ENCODE measurements at regions not wholly inside any gene's neighbourhood (a gene's known extent, or its start where the extent isn't known, plus 50 kb on each side); places are given as distances from the start of the nearest gene placed in this dataset.

DNA sequence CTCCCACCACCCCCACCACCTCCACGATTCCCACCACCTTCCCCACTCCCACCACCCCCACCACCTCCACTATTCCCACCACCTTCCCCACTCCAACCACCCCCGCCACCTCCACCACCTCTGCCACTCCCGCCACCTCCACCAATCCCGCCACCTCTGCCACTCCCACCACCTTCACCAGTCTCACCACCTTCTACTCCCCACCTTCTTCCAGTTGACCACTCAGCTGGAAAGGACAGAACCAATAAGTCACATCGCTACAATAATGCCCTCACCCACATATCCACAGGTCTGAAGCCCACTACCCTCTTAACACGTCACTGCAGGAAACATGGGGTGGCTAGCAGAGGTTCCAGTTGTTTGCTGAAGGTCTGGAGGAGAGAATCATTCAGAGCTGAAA lies 93.5 kb upstream of the PAX2 start:
- TF ChIP-seq, protein P1, sequence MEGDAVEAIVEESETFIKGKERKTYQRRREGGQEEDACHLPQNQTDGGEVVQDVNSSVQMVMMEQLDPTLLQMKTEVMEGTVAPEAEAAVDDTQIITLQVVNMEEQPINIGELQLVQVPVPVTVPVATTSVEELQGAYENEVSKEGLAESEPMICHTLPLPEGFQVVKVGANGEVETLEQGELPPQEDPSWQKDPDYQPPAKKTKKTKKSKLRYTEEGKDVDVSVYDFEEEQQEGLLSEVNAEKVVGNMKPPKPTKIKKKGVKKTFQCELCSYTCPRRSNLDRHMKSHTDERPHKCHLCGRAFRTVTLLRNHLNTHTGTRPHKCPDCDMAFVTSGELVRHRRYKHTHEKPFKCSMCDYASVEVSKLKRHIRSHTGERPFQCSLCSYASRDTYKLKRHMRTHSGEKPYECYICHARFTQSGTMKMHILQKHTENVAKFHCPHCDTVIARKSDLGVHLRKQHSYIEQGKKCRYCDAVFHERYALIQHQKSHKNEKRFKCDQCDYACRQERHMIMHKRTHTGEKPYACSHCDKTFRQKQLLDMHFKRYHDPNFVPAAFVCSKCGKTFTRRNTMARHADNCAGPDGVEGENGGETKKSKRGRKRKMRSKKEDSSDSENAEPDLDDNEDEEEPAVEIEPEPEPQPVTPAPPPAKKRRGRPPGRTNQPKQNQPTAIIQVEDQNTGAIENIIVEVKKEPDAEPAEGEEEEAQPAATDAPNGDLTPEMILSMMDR (IDR thresholded peaks at IDR 0.05), result no peak
- TF ChIP-seq POLR2A (IDR thresholded peaks at IDR 0.05), result no peak
- no peak overlapping the region for H3K27ac ChIP-seq
- DNase-seq, result no peak
- peaks cover 0 to 18% of the 10 kb centered on the region in 2 donors for H3K4me1 ChIP-seq
- peaks cover 15 to 29% of the 10 kb centered on the region in 2 donors for H3K27me3 ChIP-seq
- no peaks in the 10 kb centered on the region for H3K9me3 ChIP-seq
- no peak overlapping the region for H3K4me3 ChIP-seq
- no peaks in the 10 kb centered on the region for H3K36me3 ChIP-seq
- intact Hi-C loops (cut with DNase I; ENCODE audit: low total_unique reads), result no loop called here

DNA sequence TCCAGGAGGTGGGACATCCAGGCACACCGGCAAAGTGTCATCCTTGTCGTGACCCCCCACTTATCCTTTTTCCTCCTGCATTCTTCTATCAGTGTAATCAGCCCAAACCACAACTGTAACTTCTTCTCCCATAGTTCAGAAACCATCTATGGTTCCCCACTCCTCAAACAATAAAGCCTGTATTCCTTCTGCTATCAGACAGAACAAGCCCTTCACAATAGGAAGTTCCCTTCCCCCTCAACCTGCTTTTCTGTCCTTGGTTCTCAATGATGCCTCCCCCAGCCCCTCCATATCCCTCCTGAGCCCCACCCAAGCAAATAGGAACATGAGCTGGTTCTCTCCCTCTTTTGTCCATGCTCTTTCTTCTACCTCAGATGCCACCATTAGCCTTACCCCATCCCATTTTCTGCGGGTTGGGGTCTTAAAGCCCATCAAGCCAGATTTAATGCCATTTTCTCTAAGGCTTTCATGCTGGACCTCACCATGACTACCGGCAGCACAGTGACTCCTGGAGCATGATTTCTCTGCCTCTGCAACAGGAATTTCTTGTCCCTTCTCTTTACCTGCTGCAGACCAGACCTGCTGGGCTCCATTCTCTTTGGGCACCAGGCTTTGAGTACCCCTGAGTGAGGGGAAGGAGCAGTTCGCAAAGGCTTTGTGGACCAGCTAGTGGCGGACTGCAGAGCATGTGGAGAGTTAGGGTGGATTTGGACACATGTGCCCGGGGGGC lies 92.8 kb upstream of the PAX2 start:
- no peaks in the 10 kb centered on the region for H3K36me3 ChIP-seq
- peaks cover 15 to 36% of the 10 kb centered on the region in 2 donors for H3K27me3 ChIP-seq
- intact Hi-C loops (cut with DNase I; ENCODE audit: low total_unique reads), result no loop called here
- no peaks in the 10 kb centered on the region for H3K9me3 ChIP-seq
- H3K4me1 ChIP-seq, result peaks cover 0 to 18% of the 10 kb centered on the region in 2 donors
- no peak for DNase-seq
- no peak overlapping the region for H3K27ac ChIP-seq
- H3K4me3 ChIP-seq, result no peak overlapping the region
- TF ChIP-seq POLR2A (IDR thresholded peaks at IDR 0.05), result no peak
- TF ChIP-seq, protein P1 (IDR thresholded peaks at IDR 0.05), result no peak

DNA sequence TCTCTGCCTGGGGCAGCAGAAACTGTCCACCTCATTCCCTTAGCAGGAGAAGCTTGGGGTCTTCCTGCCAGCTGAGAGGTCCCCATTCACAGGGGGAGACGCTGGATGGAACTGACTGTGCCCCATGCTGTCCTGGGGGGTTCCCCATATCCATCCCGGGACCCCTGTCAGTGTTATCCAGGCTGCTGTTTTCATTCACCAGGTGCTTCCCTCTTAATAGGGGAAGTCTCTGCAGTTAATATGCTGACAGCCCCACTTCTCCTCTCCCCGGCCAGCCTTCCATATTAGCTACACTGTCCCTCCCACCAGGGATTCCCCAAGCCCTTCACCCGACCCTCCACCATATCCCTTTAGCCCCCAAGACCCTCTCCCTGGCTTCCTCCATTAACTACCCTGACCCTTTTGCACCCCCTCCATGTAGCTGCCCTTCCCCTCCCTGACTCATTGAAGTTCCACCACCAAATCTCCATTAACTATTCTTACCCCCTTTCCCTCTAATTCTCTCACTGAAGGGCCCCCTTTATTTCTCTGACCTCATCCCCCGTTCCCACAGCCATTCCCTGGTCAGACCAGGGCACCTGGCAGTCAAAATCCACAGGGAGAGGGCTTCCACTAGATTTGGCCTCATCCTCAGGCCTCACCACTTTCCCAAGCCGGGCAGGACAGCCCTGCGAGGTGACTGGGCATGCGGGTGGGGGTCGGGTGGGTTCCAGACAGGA lies 92.0 kb upstream of the PAX2 start:
- Histone ChIP-seq H3K27ac (no peak overlapping the region), H3K27me3 (peaks cover 15 to 39% of the 10 kb centered on the region in 2 donors), H3K36me3 (no peaks in the 10 kb centered on the region), H3K4me1 (peaks cover 0 to 18% of the 10 kb centered on the region in 2 donors), H3K4me3 (no peak overlapping the region), H3K9me3 (no peaks in the 10 kb centered on the region)
- no peak for TF ChIP-seq POLR2A (IDR thresholded peaks at IDR 0.05)
- TF ChIP-seq, protein P1 (IDR thresholded peaks at IDR 0.05), result no peak
- intact Hi-C loops (cut with DNase I; ENCODE audit: low total_unique reads), result no loop called here
- no peak for DNase-seq

DNA sequence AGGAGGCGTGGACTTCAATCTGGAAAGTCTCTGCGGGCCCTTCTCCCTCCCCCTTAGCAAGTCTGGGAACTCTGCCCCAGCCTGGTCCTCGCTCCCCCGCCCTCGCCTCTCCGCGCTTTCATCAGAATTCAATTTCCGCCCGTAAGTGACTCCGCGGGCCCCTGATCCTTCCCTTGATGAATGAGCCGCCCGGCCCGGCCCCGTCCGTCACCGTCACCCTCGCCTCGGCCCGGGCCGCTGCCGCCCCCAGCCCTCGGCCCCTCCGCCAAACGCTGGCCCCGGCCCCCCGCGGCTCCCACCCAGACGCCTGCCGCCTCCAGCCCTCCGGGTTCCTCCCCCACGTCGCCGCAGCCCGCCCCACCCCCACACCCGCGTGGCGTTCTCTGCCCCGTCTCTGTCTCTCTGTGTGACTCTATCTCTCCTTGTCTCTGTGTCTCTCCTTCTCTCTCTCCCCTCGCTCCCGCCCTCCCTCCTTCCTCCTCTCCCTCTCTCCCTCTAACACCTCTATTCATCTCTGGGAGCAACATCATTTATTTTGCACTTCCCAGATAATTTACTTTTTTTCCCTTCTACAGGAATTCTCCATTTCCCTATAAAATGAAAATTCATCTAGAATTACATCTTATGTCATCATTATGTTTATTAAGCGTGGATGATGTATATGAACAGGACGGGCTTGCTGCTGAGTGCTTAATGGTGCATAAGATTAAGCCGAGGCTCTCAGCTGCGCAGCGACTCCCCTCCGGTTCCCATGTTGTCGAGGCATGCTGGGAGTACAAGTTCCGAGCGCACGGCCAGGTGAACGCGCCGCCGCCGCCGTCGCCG lies 91.2 kb upstream of the PAX2 start:
- Histone ChIP-seq H3K27ac (no peak overlapping the region), H3K9me3 (no peaks in the 10 kb centered on the region), H3K4me3 (no peak overlapping the region), H3K27me3 (peaks cover 16 to 47% of the 10 kb centered on the region in 2 donors), H3K4me1 (peaks cover 0 to 18% of the 10 kb centered on the region in 2 donors), H3K36me3 (no peaks in the 10 kb centered on the region)
- TF ChIP-seq POLR2A (IDR thresholded peaks at IDR 0.05), result no peak
- TF ChIP-seq, protein P1 (IDR thresholded peaks at IDR 0.05), result no peak
- intact Hi-C loops (cut with DNase I; ENCODE audit: low total_unique reads), result no loop called here
- DNase-seq, result no peak

All from uterus (tissue), 3 donors.